ENCODE measurements at regions not wholly inside any gene's neighbourhood (a gene's known extent, or its start where the extent isn't known, plus 50 kb on each side); places are given as distances from the start of the nearest gene placed in this dataset.

DNA sequence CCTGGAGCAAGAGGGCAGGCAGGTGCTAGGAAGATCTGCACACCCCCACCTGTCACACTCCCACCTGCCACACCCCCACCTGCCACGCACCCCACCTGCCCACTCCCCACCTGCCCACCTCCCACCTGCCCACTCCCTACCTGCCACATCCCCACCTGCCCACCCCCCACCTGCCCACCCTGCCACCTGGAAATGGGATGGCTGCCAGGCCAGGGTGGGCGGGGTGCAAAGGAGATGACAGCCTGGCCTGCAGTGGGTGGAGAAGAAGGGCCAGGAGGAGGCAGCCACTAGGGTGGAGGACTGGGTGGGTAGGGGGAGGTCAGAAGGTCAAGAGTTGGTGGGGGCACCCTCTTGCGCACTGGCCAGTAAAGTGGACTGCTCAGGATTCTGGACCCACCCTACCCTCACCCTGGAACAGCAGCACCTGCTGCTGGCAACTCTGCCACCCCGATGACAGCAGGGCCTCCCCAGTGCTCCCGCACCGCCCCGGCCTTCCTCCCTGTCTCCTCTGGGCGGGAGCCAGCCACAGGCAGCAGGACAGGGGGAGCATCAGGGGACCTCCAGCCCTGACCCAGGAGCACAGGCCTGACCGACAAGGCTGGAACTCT lies 66.8 kb upstream of the NKX1-1 start:
- DNase-seq (ENCODE audit: low read depth in 2 of 2) = no peak
- no peak overlapping the region for H3K4me3 ChIP-seq (replicated peaks in 1 of 2; ENCODE audit: low read depth in 2 of 2, low read length in 2 of 2)
- TF ChIP-seq, protein P1, sequence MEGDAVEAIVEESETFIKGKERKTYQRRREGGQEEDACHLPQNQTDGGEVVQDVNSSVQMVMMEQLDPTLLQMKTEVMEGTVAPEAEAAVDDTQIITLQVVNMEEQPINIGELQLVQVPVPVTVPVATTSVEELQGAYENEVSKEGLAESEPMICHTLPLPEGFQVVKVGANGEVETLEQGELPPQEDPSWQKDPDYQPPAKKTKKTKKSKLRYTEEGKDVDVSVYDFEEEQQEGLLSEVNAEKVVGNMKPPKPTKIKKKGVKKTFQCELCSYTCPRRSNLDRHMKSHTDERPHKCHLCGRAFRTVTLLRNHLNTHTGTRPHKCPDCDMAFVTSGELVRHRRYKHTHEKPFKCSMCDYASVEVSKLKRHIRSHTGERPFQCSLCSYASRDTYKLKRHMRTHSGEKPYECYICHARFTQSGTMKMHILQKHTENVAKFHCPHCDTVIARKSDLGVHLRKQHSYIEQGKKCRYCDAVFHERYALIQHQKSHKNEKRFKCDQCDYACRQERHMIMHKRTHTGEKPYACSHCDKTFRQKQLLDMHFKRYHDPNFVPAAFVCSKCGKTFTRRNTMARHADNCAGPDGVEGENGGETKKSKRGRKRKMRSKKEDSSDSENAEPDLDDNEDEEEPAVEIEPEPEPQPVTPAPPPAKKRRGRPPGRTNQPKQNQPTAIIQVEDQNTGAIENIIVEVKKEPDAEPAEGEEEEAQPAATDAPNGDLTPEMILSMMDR (IDR thresholded peaks at IDR 0.05; ENCODE audit: low read depth, low read length) = no peak

DNA sequence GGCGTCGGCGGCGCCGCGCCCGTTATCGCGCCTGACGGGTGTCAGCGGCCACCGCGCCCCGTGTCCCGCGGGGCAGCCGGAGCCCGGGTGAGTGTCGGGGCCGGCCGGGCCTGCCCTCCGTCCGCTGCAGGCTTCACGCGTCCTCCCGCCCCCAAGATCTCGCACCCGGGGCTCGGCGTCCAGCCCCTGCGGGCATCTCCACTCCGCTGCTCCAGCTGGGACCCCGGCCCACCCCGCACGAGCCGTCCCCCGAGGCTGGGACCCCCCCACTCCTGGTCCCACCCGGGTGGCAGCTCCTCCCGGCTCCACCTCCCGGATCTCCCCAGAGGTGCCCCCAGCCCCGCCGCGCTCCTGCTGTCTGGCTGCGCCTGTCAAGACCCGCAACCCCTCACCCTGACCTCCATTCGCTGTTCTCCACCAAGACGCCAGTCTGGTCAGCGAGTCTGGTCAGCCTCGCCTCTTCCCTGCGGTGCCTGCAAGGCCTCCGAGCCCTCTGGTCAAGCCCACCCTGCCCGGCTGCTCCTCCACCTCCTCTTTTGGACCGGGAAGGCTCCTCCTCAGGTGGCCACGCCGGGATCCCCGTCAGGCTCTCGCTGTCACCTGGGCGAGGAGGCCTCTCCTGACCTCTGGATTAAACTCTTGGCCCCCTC lies 66.0 kb upstream of the NKX1-1 start:
- no peak overlapping the region for H3K4me3 ChIP-seq (replicated peaks in 1 of 2; ENCODE audit: low read depth in 2 of 2, low read length in 2 of 2)
- TF ChIP-seq, protein P1 (IDR thresholded peaks at IDR 0.05; ENCODE audit: low read depth, low read length) = no peak
- DNase-seq (ENCODE audit: low read depth in 2 of 2) = no peak

DNA sequence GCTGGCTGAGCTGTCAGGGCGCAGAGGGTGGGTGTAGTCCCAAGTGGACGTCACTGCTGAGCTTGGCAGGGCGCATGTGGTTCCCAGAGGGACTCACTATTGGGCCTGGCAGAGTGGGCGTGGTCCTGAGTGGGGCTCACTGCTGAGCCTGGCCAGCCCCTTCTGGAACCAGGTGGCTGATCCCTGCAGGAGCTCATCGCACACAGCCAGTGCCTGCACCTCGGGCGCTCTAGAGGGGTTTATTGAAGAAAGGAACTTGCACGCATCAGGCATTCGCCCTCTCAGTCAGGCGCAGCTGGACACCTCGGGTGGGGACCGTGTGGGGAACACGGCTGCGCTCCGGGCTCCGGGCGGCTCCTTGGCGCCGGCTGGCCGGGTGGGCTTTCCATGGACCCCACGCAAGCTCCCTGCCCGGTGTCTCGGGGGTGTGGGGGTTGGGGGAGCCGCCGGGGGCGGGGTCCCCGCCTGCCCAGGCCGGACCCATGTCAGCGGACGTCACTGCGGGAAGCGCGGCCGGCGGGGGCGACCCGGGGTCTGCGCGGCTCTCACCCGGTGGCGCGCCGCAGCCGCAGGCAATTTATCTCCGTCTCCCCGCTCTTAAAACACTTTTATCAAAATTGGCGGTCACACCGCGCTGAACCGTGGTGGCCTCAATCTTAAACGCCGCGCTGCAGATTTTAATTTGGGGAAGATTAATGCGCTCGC lies 65.4 kb upstream of the NKX1-1 start:
- TF ChIP-seq, protein P1 (IDR thresholded peaks at IDR 0.05; ENCODE audit: low read depth, low read length) = no peak
- DNase-seq (ENCODE audit: low read depth in 2 of 2) = no peak
- no peak overlapping the region for H3K4me3 ChIP-seq (replicated peaks in 1 of 2; ENCODE audit: low read depth in 2 of 2, low read length in 2 of 2)

DNA sequence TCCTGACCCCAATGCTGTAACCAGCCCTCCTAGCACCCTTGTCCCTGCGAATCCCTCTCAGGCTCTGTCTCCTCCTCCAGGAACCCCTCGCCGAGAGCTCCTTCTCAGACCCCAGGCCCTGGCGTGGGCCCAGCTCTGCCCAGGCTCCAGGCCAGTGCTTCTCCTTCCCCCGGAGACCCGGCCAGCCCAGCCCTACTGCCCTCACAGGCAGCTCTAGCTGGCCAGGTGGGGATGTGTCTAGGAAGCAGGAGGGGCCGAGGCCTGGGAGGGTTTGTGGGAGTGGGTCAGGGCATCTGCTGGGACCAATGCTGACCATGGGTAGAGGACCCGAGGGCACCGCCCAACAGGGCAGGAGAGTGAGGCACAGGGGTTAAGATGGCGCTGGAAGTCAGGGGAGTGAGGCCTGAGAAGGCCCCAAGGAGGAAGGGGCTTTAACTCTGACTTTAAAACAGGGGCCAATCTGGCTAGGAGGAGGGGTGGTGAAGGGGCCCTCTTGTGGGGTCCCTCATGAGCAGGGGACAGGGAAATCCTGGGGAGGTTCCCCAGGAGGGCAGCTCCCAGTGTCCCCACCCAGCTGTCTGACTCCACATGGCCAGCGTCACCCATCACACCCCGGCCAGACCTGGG lies 64.7 kb upstream of the NKX1-1 start:
- TF ChIP-seq, protein P1 (IDR thresholded peaks at IDR 0.05; ENCODE audit: low read depth, low read length) = no peak
- no peak for DNase-seq (ENCODE audit: low read depth in 2 of 2)

DNA sequence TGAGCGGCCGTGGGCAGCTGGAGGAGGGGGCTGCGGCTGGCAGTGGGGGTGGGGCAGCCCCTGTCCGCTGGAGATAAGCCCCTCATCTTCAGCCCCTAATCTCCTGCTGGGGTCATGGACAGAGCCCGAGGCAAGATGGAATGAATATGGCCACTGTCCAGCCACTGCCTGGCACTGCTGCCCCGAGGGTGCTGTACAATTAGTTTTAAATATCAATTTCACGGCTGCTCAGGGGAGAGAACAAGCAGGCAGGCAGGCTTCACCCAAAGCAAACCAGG lies 64.1 kb upstream of the NKX1-1 start:
- TF ChIP-seq, protein P1 (IDR thresholded peaks at IDR 0.05; ENCODE audit: low read depth, low read length) = no peak

More for the DNA sequence above, 64.7 kb upstream of the NKX1-1 start:
- no peak overlapping the region for H3K4me3 ChIP-seq (replicated peaks in 1 of 2; ENCODE audit: low read depth in 2 of 2, low read length in 2 of 2)

DNA sequence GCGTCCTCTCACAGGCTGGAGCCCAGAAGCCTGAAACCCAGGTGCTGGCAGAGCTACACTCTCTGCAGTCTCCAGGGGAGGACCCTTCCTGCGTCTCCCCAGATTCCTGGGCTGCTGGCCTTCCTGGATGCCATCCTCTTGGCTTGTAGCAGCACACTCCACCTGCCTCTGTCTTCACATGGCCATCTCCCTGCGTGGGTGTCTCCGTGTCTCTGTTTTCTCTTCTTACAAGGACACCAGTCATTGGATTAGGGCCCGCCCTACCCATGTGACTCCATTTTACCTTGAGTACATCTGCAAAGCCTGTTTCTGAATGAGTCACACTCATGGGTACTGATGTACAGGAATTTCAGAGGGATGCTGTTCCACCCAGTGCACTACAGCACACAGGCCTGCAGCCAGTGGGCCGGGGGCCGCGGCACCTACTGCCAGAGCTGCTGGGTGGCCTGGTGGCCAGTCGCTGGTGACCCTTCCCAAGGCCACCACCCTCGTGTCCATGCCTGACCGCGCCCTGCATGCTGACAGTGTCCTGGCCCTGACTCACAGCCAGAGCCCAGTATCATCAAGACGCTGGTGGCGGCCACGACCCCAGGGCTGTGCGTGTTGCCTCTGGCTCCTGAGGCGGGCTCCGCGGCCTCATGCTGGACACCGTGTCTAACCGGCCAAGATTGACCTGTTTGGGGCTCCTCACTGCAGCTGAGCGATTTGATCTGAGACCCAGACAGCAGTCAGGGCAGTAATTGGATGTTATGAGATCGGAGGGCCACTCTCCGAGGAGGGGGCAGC lies 63.6 kb upstream of the NKX1-1 start:
- no peak for DNase-seq (ENCODE audit: low read depth in 2 of 2)
- TF ChIP-seq, protein P1 (IDR thresholded peaks at IDR 0.05; ENCODE audit: low read depth, low read length) = no peak
- no peak overlapping the region for H3K4me3 ChIP-seq (replicated peaks in 1 of 2; ENCODE audit: low read depth in 2 of 2, low read length in 2 of 2)

More for the DNA sequence above, 64.1 kb upstream of the NKX1-1 start:
- H3K4me3 ChIP-seq (replicated peaks in 1 of 2; ENCODE audit: low read depth in 2 of 2, low read length in 2 of 2) = no peak overlapping the region
- DNase-seq (ENCODE audit: low read depth in 2 of 2) = no peak
